RWPE2 (cell line): ENCODE measurements at regions not wholly inside any gene's neighbourhood (a gene's known extent, or its start where the extent isn't known, plus 50 kb on each side); places are given as distances from the start of the nearest gene placed in this dataset.
"Not testable (repeated sequence)": the region's sequence is repeated elsewhere in the genome, so short reads cannot be mapped to it uniquely, and the experiment has no call there.

Source experiments
- ATAC-seq: fragments of 200-7000 bp; cut with Tn5 transposase; 3 replicates; pipeline ENCODE4 v1.9.1; 2021; ENCODE audit warnings: low read depth
- DNase-seq: peaks from one replicate; pipeline ENCODE4 v3.0.0-alpha.2; 2020; ENCODE audit warnings: low spot score
- H3K27ac ChIP-seq: fragments of 450-650 bp; 2 replicates; pipeline ENCODE4 v1.5.1; 2017; ENCODE audit warnings: mild to moderate bottlenecking; ENCODE audit not compliant: poor library complexity, severe bottlenecking
- H3K27me3 ChIP-seq: fragments of 250-450 bp; sonication (Bioruptor Pico); 2 replicates; pipeline ENCODE4 v1.5.1; 2021; ENCODE audit warnings: mild to moderate bottlenecking, moderate library complexity; ENCODE audit not compliant: insufficient read depth, poor library complexity, severe bottlenecking
- H3K36me3 ChIP-seq: fragments of 250-450 bp; sonication (Bioruptor Pico); 2 replicates; pipeline ENCODE4 v1.5.1; 2020; ENCODE audit warnings: low read depth, mild to moderate bottlenecking, moderate library complexity
- H3K4me1 ChIP-seq: fragments of 250-450 bp; sonication (Bioruptor Pico); 2 replicates; pipeline ENCODE4 v1.5.1; 2021; ENCODE audit warnings: mild to moderate bottlenecking, moderate library complexity; ENCODE audit not compliant: insufficient read depth, poor library complexity, severe bottlenecking
- H3K4me3 ChIP-seq: fragments of 250-450 bp; sonication (Bioruptor Pico); 2 replicates; pipeline ENCODE4 v1.5.1; 2021; ENCODE audit warnings: mild to moderate bottlenecking, moderate library complexity; ENCODE audit not compliant: severe bottlenecking
- H3K9me3 ChIP-seq: fragments of 250-450 bp; sonication (Bioruptor Pico); 2 replicates; pipeline ENCODE4 v1.5.1; 2021; ENCODE audit warnings: mild to moderate bottlenecking, moderate library complexity; ENCODE audit not compliant: severe bottlenecking
- CTCF ChIP-seq: fragments of 450-650 bp; IDR thresholded peaks from one replicate; pipeline ENCODE4 v1.5.1; 2017; ENCODE audit warnings: mild to moderate bottlenecking, moderate library complexity; ENCODE audit not compliant: poor library complexity, severe bottlenecking

- not testable (repeated sequence) for H3K27ac ChIP-seq, H3K9me3 ChIP-seq, DNase-seq, H3K36me3 ChIP-seq, H3K4me1 ChIP-seq, ATAC-seq, H3K4me3 ChIP-seq
- peaks cover 42% of the 10 kb centered on the region for H3K27me3 ChIP-seq
These were observed 97.3 kb upstream of the WIPF3 start for GRCh38 chr7:29709002-29709401.

DNA sequence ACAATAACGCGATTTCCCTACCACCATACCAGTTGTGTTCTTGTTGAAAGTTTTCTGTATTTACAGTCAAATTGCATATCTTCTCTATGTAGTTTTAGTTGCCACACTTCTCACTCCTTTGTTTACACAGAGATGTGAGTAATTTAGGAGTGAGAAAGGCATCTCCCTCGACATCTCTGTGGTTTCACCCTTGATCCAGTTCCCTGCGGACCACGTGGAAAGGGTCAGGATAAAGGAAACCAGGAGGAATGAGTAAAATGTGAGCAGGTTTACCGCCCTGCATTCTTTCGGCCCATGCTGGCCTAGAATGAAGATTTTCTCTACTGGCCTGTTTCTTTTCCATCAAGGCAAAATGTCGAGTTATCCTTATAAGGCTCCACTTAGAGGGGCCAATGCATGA, 83.2 kb upstream of the WIPF3 start:
- DNase-seq (peak; percentile 84), ATAC-seq (peak; percentile 100)
- H3K27ac ChIP-seq, H3K4me3 ChIP-seq, H3K9me3 ChIP-seq, H3K36me3 ChIP-seq: not testable (repeated sequence)
- Histone ChIP-seq H3K27me3 (peaks cover 32% of the 10 kb centered on the region), H3K4me1 (peaks cover 16% of the 10 kb centered on the region)

DNA sequence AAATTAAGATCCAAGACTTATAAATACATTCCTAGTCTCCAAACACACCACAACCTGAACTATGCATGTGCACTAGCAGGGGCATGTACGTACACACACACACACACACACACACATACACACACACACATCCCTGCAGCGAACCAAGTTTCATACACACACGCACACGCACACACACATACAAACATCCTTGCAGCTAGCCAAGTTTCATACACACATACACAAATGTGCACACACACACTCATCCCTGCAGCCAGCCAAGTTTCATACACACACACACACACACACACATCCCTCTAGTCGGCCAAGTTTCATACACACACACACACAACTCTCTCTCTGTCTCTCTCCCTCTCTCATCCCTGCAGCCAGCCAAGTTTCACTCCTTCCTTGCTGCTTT, 82.7 kb upstream of the WIPF3 start:
- H3K27ac ChIP-seq, result no peak overlapping the region

DNA sequence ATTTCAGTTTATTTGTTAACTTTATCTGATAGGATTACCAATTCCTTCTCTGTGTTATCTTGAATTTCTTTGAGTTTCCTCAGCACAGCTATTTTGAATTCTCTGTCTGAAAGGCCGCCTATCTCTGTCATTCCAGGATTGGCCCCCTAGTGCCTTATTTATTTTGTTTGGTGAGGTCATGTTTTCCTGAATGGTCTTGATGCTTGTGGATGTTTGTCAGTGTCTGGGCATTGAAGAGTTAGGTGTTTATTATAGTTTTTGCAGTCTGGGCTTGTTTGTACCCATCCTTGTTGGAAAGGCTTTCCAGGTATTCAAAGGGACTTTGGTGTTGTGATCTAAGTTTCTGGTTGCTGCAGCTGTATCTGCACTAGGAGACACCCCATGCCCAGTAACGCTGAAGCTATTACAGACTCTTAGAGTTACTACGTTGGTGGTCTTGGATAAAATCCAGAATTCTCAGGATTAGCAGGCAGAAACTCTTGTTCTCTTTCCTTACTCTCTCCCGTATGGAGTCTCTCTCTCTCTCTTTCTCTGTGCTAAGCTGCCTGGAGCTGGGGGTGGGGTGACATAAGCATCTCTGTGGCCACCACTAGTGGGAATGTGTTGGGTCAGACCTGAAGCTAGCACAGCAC, 76.7 kb upstream of the WIPF3 start:
- H3K36me3 ChIP-seq, H3K4me3 ChIP-seq, ATAC-seq, H3K27ac ChIP-seq, DNase-seq, H3K9me3 ChIP-seq, H3K4me1 ChIP-seq: not testable (repeated sequence)
- H3K27me3 ChIP-seq, result peaks cover 50% of the 10 kb centered on the region

More for the DNA sequence above, 82.7 kb upstream of the WIPF3 start:
- peak; percentile 7; the same call in 2 of the 3 replicates for ATAC-seq
- no peak for DNase-seq
- Histone ChIP-seq H3K4me3 (no peak overlapping the region), H3K36me3 (no peaks in the 10 kb centered on the region), H3K27me3 (peaks cover 36% of the 10 kb centered on the region), H3K9me3 (no peaks in the 10 kb centered on the region), H3K4me1 (peaks cover 16% of the 10 kb centered on the region)
- no peak for TF ChIP-seq CTCF

DNA sequence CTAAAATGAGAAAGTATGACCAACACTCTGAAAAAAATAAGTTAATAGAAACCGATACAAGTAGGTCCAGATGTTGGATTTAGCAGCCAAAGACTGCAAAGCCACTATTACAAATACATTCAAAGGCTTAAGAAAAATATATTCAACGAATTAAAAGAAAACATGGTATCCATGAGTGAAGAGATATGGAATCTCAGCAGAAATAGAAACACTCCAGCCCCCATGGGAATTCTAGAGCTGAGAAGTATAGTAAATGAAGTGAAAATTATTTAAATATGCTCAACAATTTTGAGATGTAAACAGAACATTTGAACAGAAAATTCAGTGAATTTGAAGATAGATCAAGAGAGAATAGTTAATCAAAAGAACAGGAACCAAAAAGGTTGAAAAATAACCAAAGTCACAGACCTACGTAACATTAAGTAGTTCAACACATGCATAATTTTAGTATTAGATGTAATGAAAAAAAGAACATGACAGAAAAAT, 72.0 kb upstream of the WIPF3 start:
- no peaks in the 10 kb centered on the region for H3K4me1 ChIP-seq
- H3K36me3 ChIP-seq, result no peaks in the 10 kb centered on the region
- H3K4me3 ChIP-seq, result no peak overlapping the region
- H3K9me3 ChIP-seq, result no peaks in the 10 kb centered on the region
- ATAC-seq (no peak), DNase-seq (no peak)
- H3K27me3 ChIP-seq, result peaks cover 38% of the 10 kb centered on the region
- no peak for TF ChIP-seq CTCF
- no peak overlapping the region for H3K27ac ChIP-seq

GRCh38 chr7:29747645-29748245, 58.6 kb upstream of the WIPF3 start:
- H3K4me3 ChIP-seq, H3K4me1 ChIP-seq, H3K27me3 ChIP-seq, DNase-seq, H3K36me3 ChIP-seq, H3K9me3 ChIP-seq, H3K27ac ChIP-seq: not testable (repeated sequence)
- peak; percentile 66 for ATAC-seq
